ENCODE measurements at regions not wholly inside any gene's neighbourhood (a gene's known extent, or its start where the extent isn't known, plus 50 kb on each side); places are given as distances from the start of the nearest gene placed in this dataset.

- Histone ChIP-seq H3K9me2 (ENCODE audit: insufficient read depth) (no peaks in the 10 kb centered on the region), H2AFZ (no peak overlapping the region), H3K27me3 (ENCODE audit: insufficient read depth) (no peaks in the 10 kb centered on the region), H3K79me2 (replicated peaks; ENCODE audit: insufficient read depth) (no peaks in the 10 kb centered on the region), H3K27ac (ENCODE audit: low read depth) (no peak overlapping the region), H4K20me1 (replicated peaks; ENCODE audit: insufficient read depth) (no peaks in the 10 kb centered on the region), H3K4me1 (ENCODE audit: insufficient read depth) (no peaks in the 10 kb centered on the region), H3K36me3 (ENCODE audit: insufficient read depth) (peaks cover 3% of the 10 kb centered on the region; the same call in 1 of the 2 replicates), H3K4me3 (no peak overlapping the region), H3K4me2 (no peak overlapping the region), H3F3A (replicated peaks; ENCODE audit: low read depth) (no peaks in the 10 kb centered on the region)
- DNase-seq (ENCODE audit: low spot score) (no peak), ATAC-seq (no peak)
- Mint-ChIP-seq H3K36me3 (ENCODE audit: low read depth) (peaks cover 28% of the 10 kb centered on the region), H3K27me3 (ENCODE audit: insufficient read depth, low read depth, poor library complexity) (peaks cover 3% of the 10 kb centered on the region), H3K27ac (no peak overlapping the region), H3K4me1 (peaks cover 13% of the 10 kb centered on the region), H3K9me3 (peaks cover 33% of the 10 kb centered on the region), H3K4me3 (no peak overlapping the region)
- no peak for TF ChIP-seq POLR2AphosphoS5 (IDR thresholded peaks at IDR 0.05; ENCODE audit: low read depth)
- TF ChIP-seq STAT1 (IDR thresholded peaks at IDR 0.05; ENCODE audit: unreplicated experiment): no peak
- TF ChIP-seq EZH2phosphoT487 (IDR thresholded peaks at IDR 0.05; ENCODE audit: unreplicated experiment): no peak
- no peak for TF ChIP-seq NANOG (IDR thresholded peaks at IDR 0.05; ENCODE audit: borderline replicate concordance)
- no peak for TF ChIP-seq ZNF331 (CRISPR knock-in tag; IDR thresholded peaks at IDR 0.05; ENCODE audit: low read depth)
- TF ChIP-seq, protein P1, sequence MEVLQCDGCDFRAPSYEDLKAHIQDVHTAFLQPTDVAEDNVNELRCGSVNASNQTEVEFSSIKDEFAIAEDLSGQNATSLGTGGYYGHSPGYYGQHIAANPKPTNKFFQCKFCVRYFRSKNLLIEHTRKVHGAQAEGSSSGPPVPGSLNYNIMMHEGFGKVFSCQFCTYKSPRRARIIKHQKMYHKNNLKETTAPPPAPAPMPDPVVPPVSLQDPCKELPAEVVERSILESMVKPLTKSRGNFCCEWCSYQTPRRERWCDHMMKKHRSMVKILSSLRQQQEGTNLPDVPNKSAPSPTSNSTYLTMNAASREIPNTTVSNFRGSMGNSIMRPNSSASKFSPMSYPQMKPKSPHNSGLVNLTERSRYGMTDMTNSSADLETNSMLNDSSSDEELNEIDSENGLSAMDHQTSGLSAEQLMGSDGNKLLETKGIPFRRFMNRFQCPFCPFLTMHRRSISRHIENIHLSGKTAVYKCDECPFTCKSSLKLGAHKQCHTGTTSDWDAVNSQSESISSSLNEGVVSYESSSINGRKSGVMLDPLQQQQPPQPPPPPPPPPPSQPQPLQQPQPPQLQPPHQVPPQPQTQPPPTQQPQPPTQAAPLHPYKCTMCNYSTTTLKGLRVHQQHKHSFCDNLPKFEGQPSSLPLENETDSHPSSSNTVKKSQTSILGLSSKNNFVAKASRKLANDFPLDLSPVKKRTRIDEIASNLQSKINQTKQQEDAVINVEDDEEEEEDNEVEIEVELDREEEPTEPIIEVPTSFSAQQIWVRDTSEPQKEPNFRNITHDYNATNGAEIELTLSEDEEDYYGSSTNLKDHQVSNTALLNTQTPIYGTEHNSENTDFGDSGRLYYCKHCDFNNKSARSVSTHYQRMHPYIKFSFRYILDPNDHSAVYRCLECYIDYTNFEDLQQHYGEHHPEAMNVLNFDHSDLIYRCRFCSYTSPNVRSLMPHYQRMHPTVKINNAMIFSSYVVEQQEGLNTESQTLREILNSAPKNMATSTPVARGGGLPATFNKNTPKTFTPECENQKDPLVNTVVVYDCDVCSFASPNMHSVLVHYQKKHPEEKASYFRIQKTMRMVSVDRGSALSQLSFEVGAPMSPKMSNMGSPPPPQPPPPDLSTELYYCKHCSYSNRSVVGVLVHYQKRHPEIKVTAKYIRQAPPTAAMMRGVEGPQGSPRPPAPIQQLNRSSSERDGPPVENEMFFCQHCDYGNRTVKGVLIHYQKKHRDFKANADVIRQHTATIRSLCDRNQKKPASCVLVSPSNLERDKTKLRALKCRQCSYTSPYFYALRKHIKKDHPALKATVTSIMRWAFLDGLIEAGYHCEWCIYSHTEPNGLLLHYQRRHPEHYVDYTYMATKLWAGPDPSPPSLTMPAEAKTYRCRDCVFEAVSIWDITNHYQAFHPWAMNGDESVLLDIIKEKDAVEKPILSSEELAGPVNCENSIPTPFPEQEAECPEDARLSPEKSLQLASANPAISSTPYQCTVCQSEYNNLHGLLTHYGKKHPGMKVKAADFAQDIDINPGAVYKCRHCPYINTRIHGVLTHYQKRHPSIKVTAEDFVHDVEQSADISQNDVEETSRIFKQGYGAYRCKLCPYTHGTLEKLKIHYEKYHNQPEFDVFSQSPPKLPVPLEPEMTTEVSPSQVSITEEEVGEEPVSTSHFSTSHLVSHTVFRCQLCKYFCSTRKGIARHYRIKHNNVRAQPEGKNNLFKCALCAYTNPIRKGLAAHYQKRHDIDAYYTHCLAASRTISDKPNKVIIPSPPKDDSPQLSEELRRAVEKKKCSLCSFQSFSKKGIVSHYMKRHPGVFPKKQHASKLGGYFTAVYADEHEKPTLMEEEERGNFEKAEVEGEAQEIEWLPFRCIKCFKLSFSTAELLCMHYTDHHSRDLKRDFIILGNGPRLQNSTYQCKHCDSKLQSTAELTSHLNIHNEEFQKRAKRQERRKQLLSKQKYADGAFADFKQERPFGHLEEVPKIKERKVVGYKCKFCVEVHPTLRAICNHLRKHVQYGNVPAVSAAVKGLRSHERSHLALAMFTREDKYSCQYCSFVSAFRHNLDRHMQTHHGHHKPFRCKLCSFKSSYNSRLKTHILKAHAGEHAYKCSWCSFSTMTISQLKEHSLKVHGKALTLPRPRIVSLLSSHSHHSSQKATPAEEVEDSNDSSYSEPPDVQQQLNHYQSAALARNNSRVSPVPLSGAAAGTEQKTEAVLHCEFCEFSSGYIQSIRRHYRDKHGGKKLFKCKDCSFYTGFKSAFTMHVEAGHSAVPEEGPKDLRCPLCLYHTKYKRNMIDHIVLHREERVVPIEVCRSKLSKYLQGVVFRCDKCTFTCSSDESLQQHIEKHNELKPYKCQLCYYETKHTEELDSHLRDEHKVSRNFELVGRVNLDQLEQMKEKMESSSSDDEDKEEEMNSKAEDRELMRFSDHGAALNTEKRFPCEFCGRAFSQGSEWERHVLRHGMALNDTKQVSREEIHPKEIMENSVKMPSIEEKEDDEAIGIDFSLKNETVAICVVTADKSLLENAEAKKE (CRISPR knock-in tag; IDR thresholded peaks at IDR 0.05): no peak
- no peak for TF ChIP-seq ZNF114 (CRISPR knock-in tag; IDR thresholded peaks at IDR 0.05)
- TF ChIP-seq, protein P2, sequence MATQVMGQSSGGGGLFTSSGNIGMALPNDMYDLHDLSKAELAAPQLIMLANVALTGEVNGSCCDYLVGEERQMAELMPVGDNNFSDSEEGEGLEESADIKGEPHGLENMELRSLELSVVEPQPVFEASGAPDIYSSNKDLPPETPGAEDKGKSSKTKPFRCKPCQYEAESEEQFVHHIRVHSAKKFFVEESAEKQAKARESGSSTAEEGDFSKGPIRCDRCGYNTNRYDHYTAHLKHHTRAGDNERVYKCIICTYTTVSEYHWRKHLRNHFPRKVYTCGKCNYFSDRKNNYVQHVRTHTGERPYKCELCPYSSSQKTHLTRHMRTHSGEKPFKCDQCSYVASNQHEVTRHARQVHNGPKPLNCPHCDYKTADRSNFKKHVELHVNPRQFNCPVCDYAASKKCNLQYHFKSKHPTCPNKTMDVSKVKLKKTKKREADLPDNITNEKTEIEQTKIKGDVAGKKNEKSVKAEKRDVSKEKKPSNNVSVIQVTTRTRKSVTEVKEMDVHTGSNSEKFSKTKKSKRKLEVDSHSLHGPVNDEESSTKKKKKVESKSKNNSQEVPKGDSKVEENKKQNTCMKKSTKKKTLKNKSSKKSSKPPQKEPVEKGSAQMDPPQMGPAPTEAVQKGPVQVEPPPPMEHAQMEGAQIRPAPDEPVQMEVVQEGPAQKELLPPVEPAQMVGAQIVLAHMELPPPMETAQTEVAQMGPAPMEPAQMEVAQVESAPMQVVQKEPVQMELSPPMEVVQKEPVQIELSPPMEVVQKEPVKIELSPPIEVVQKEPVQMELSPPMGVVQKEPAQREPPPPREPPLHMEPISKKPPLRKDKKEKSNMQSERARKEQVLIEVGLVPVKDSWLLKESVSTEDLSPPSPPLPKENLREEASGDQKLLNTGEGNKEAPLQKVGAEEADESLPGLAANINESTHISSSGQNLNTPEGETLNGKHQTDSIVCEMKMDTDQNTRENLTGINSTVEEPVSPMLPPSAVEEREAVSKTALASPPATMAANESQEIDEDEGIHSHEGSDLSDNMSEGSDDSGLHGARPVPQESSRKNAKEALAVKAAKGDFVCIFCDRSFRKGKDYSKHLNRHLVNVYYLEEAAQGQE (IDR thresholded peaks at IDR 0.05; ENCODE audit: unreplicated experiment): no peak
- no peak for TF ChIP-seq EZH2 (IDR thresholded peaks at IDR 0.05; ENCODE audit: low read depth, unreplicated experiment)
- no peak for TF ChIP-seq ETS1 (IDR thresholded peaks at IDR 0.05)
- no peak for TF ChIP-seq JUNB (IDR thresholded peaks at IDR 0.05; ENCODE audit: unreplicated experiment)
- no peak for TF ChIP-seq CREB1 (CRISPR knock-in tag; IDR thresholded peaks at IDR 0.05; ENCODE audit: low read depth)
- TF ChIP-seq, protein P3, sequence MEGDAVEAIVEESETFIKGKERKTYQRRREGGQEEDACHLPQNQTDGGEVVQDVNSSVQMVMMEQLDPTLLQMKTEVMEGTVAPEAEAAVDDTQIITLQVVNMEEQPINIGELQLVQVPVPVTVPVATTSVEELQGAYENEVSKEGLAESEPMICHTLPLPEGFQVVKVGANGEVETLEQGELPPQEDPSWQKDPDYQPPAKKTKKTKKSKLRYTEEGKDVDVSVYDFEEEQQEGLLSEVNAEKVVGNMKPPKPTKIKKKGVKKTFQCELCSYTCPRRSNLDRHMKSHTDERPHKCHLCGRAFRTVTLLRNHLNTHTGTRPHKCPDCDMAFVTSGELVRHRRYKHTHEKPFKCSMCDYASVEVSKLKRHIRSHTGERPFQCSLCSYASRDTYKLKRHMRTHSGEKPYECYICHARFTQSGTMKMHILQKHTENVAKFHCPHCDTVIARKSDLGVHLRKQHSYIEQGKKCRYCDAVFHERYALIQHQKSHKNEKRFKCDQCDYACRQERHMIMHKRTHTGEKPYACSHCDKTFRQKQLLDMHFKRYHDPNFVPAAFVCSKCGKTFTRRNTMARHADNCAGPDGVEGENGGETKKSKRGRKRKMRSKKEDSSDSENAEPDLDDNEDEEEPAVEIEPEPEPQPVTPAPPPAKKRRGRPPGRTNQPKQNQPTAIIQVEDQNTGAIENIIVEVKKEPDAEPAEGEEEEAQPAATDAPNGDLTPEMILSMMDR (conservative IDR thresholded peaks at IDR 0.05; ENCODE audit: low read depth in 2 of 2): no peak
These were observed 111.0 kb downstream of the TBXT start for GRCh38 chr6:166056637-166057036.

All from GM23338 (cell line).